CD4-positive, alpha-beta T cell treated with Interleukin-15 for 1 hour (primary cell): ENCODE measurements at regions not wholly inside any gene's neighbourhood (a gene's known extent, or its start where the extent isn't known, plus 50 kb on each side); places are given as distances from the start of the nearest gene placed in this dataset.
A peak's percentile ranks its signal among the peaks of the same experiment; 100 is the strongest.

Experiments
- DNase-seq: peaks from one replicate; pipeline ENCODE4 v3.0.0-alpha.2; 2020

- DNase-seq = no peak
These were observed 159.9 kb upstream of the HMCN1 start for GRCh38 chr1:185574139-185574875.

DNA sequence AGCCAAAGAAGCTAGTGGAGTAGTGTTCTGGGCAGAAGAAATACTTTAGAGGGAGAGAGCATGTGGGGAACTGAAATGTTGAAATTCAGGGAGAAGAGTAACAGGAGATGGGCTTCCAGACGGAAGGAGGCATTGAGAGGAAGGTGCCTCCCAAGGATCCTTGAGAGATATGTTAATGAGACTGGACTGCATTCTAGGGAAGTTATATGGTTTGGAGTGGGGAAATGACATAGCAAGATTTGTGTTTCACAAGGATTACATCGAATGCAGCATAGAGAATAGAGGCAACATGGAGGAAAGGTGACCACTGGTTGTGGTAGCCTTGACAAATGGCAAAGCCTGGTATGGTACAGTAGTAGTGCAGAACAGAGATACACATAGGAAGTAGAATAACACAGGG, 160.5 kb upstream of the HMCN1 start:
- no peak for DNase-seq

DNA sequence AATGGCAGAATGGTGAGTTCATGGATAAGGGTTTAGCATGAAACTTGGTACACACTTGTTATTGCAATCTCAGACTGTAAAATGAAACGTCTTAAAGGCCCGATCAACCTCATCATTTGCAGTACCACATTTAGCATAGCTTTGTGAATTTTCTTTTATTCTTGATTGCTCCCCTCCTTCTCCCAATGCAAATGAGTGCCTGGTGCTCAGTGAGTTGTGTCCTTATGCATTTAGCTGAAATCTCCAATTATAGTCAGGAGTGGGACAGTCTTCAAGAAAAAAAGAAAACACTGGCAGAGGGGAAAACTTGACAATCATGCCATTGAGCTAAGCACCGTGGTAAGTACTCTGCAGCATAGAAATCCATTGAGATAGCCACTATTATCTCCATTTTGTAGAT, 161.0 kb upstream of the HMCN1 start:
- no peak for DNase-seq

DNA sequence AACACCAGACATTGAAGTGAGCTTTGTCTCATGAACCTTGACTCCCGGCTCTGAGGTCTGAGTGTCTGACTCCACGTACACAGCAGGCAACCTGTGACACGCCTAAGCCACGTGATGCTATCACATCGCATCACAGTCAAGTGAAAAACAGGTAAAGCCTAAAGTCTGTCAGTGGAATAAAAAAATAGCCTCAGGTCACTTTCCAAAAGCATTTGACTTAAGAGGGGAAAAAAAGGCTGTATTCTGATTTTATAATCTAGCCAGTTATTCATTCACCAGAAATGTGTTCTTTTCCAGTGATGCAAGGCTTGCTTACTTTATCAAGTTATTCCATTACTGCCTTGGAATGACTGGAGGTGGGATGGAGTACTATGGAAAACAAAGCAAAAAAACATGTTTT, 163.2 kb upstream of the HMCN1 start:
- DNase-seq = peak; percentile 39

GRCh38 chr1:185568155-185569123, 165.8 kb upstream of the HMCN1 start:
- DNase-seq = no peak

DNA sequence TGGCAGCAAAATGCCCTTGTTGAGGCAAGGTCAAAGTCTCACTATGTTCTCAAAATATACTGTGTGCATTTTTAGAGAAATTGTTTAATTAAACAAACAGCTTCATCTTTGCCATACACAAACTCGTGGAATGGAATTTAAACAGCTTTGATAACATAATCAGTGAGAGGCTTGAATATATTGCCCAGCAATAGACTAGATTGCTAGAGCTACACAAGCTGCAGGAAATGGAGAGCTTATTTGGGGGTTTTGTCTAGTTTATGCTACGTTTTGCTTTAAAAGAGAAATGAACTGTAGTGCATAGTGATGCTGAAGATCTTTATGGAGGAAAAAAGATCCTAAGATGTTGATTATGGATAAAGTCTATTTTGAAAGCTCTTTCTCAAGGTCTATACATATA, 166.8 kb upstream of the HMCN1 start:
- DNase-seq = no peak

- DNase-seq = peak; percentile 81
These were observed 167.2 kb upstream of the HMCN1 start for GRCh38 chr1:185566995-185567394.

- no peak for DNase-seq
These were observed 168.9 kb upstream of the HMCN1 start for GRCh38 chr1:185565302-185565701.

DNA sequence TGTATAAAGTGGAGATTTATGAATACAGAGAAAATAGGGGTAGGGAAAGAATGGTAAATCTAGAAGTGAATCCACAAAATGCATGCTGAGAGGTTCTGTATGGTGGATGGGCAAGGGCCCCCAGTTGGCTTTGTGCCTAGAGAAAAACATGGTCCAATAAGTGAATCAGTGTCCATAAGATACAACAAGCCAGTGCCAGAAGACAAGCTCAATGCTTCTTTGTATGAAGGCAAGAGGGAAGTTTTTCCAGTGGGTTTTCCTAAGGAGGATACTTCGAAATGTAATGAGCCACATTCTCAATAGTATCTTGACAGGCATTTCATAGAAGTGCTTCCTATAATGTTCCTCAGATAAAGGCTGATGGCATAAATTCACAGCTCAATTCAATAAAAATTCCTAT, 169.4 kb upstream of the HMCN1 start:
- no peak for DNase-seq

- no peak for DNase-seq
These were observed 171.5 kb upstream of the HMCN1 start for GRCh38 chr1:185562461-185563359.

DNA sequence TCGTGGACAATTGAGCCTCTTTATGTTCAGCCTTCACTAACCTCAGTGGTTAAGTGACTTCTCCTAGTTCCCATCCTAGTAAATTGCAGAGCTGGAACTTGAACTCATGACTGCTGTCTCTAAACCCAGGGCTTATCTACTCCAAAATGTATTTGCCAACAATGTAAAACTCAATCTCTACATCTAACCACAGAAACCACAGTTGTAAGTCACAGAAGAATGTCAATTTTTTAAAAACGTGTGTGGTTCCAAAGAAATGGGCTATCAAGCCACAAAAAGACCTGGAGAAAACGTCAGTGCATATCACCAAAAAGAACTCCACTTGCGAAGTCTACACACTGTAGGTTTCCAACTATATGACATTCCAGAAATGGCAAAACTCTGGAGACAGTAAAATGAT, 172.6 kb upstream of the HMCN1 start:
- DNase-seq = no peak

DNA sequence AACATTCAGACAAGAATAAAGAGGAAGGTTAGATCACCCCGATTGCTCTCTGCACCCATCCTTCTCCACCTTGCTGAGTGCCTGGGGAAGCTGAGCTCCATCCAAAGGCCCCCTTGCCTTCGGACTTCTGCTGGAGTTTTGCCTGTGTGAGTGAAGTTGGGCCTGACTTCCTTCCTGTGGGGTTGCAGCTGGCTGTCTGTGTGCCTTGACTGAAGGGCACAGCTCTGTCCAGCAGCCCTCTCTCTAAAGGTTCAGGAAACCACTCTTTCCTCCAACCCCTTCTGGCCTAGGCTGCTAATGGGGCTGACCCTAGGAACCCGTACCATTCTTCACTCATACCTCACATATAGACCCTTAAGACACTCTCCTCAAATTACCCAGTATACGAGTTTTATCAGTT, 173.4 kb upstream of the HMCN1 start:
- DNase-seq = peak; percentile 21

GRCh38 chr1:185559684-185560331, 174.4 kb upstream of the HMCN1 start:
- peak; percentile 75 for DNase-seq

- no peak for DNase-seq
These were observed 175.0 kb upstream of the HMCN1 start for GRCh38 chr1:185559151-185559550.

DNA sequence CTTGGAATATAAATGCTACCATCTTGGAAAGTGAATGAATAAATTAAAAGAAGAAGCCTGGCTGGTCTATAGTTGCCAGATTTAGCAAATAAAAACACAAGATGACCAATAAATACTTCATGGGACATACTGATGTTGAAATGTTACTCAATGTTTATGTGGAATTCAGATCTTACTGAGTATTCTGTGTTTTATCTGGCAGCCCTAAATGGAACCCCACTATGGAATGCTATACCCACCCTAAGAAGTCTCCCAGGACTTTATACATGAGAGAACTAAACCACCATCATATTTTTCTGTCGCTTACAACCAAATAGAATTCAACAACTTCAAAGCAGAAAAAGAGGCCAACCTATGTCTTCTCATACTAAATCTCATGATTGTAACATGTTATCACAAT, 177.6 kb upstream of the HMCN1 start:
- DNase-seq = no peak

DNA sequence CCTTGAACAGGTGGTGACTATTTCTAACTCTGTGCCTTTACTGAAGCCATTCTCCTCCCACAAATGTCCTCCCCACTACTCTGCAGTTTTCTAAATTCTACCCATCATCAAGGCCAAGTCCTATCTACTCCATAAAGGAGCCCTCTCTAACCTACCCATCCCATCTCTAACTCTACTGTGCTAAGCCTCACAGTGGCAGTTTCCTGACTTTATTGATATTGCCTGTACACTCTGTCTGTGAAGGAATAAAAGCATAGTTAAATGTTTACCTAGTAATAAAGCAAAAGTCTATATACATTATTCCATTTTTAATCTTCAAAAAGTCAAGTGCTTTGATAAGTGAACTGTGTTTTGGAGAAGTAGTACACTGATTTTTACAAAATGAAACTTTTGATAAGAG, 178.4 kb upstream of the HMCN1 start:
- no peak for DNase-seq

DNA sequence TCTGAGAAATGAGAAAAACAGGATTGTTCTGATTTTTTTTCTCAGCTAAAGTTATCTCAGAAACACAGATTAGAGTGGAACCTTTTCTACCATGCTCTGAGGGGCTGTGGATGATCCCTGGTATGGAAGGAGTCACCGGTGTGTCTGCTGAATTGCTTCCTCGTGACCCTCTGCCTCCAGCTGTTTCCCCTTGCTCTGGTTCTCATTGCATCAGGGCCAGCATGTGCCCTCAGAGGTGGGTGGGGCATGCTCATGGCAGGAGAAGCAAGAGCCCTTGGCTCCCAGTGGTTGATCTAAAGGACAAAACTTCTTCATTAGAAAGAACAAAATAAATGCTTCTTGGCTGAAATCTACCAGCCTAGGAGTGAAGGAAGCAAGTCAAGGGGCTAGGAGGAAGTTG, 183.2 kb upstream of the HMCN1 start:
- DNase-seq = no peak

GRCh38 chr1:185549906-185550305, 184.3 kb upstream of the HMCN1 start:
- DNase-seq = no peak

- DNase-seq = no peak
These were observed 188.2 kb upstream of the HMCN1 start for GRCh38 chr1:185546029-185546428.

- no peak for DNase-seq
These were observed 192.3 kb upstream of the HMCN1 start for GRCh38 chr1:185541871-185542301.

DNA sequence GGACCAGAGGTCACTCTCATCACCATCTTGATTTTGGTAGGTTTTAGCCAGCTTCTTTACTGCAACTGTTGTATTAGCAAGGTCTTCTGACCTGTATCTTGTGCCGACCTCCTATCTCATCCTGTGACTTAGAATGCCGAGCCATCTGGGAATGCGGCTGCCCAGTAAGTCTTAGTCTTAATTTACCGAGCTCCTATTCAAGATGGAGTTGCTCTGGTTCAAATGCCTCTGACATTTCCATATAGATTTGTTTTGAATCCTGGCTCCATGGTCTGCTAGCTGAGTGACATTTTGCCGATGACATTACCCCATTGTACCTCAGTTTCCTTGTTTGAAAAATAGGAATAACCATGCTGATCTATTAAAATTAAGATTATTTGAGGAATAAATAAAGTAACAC, 193.9 kb upstream of the HMCN1 start:
- no peak for DNase-seq

GRCh38 chr1:185539277-185539943, 194.8 kb upstream of the HMCN1 start:
- DNase-seq = no peak
